Globus pallidus (tissue), 1 donor: ENCODE measurements at regions not wholly inside any gene's neighbourhood (a gene's known extent, or its start where the extent isn't known, plus 50 kb on each side); places are given as distances from the start of the nearest gene placed in this dataset.
"Not testable (repeated sequence)": the region's sequence is repeated elsewhere in the genome, so short reads cannot be mapped to it uniquely, and the experiment has no call there.

Source experiments
- DNase-seq: peaks from one replicate; pipeline ENCODE4 v3.0.0-alpha.2; 2015; ENCODE audit warnings: low spot score

- DNase-seq: no peak
Measured at GRCh38 chr4:126738527-126738923, 894.2 kb upstream of the INTU start.

GRCh38 chr4:126738926-126739325 is 893.8 kb upstream of the INTU start:
- DNase-seq: no peak

GRCh38 chr4:126740687-126741086 is 892.1 kb upstream of the INTU start:
- DNase-seq: no peak

- no peak for DNase-seq
Measured at GRCh38 chr4:126742048-126742447, 890.7 kb upstream of the INTU start.

- no peak for DNase-seq
Measured at GRCh38 chr4:126742885-126743284, 889.9 kb upstream of the INTU start.

- DNase-seq: no peak
Measured at GRCh38 chr4:126748736-126749135, 884.0 kb upstream of the INTU start.

- no peak for DNase-seq
Measured at GRCh38 chr4:126750723-126751122, 882.0 kb upstream of the INTU start.

- no peak for DNase-seq
Measured at GRCh38 chr4:126752126-126752525, 880.6 kb upstream of the INTU start.

- no peak for DNase-seq
Measured at GRCh38 chr4:126752702-126753101, 880.1 kb upstream of the INTU start.

GRCh38 chr4:126753592-126753991 is 879.2 kb upstream of the INTU start:
- DNase-seq: no peak

GRCh38 chr4:126755506-126755905 is 877.3 kb upstream of the INTU start:
- no peak for DNase-seq

GRCh38 chr4:126756050-126756829 is 876.5 kb upstream of the INTU start:
- DNase-seq: no peak

- no peak for DNase-seq
Measured at GRCh38 chr4:126757219-126757618, 875.5 kb upstream of the INTU start.

GRCh38 chr4:126758493-126758892 is 874.3 kb upstream of the INTU start:
- DNase-seq: no peak

GRCh38 chr4:126761947-126762662 is 870.7 kb upstream of the INTU start:
- DNase-seq: no peak

- no peak for DNase-seq
Measured at GRCh38 chr4:126762663-126763247, 870.0 kb upstream of the INTU start.

- DNase-seq: no peak
Measured at GRCh38 chr4:126766241-126766640, 866.5 kb upstream of the INTU start.

- no peak for DNase-seq
Measured at GRCh38 chr4:126768338-126768737, 864.4 kb upstream of the INTU start.

GRCh38 chr4:126770811-126771553 is 861.8 kb upstream of the INTU start:
- not testable (repeated sequence) for DNase-seq

GRCh38 chr4:126771618-126772017 is 861.1 kb upstream of the INTU start:
- DNase-seq: not testable (repeated sequence)

GRCh38 chr4:126772662-126773061 is 860.1 kb upstream of the INTU start:
- DNase-seq: no peak

GRCh38 chr4:126775485-126776106 is 857.2 kb upstream of the INTU start:
- DNase-seq: no peak
